Forelimb muscle (tissue), 1 donor: ENCODE measurements at regions not wholly inside any gene's neighbourhood (a gene's known extent, or its start where the extent isn't known, plus 50 kb on each side); places are given as distances from the start of the nearest gene placed in this dataset.
"Not testable (repeated sequence)": the region's sequence is repeated elsewhere in the genome, so short reads cannot be mapped to it uniquely, and the experiment has no call there.

ENCODE experiments used
- DNase-seq: peaks from one replicate; pipeline ENCODE4 v3.0.0-alpha.2; 2013; ENCODE audit warnings: low read depth

- DNase-seq: no peak
Measured at GRCh38 chr6:144768551-144769075, 483.5 kb downstream of the UTRN start.

- no peak for DNase-seq
Measured at GRCh38 chr6:144769142-144769541, 484.0 kb downstream of the UTRN start.

- no peak for DNase-seq
Measured at GRCh38 chr6:144776031-144776819, 491.1 kb downstream of the UTRN start.

- DNase-seq: no peak
Measured at GRCh38 chr6:144777249-144777648, 492.1 kb downstream of the UTRN start.

GRCh38 chr6:144778056-144778455 lies 492.9 kb downstream of the UTRN start:
- no peak for DNase-seq

GRCh38 chr6:144778773-144779492 lies 493.8 kb downstream of the UTRN start:
- DNase-seq: no peak

GRCh38 chr6:144781836-144782235 lies 496.7 kb downstream of the UTRN start:
- no peak for DNase-seq

GRCh38 chr6:144782634-144783033 lies 497.5 kb downstream of the UTRN start:
- no peak for DNase-seq

- no peak for DNase-seq
Measured at GRCh38 chr6:144785056-144785455, 499.9 kb downstream of the UTRN start.

GRCh38 chr6:144786825-144787224 lies 501.7 kb downstream of the UTRN start:
- DNase-seq: no peak

GRCh38 chr6:144793744-144794143 lies 508.6 kb downstream of the UTRN start:
- no peak for DNase-seq

- not testable (repeated sequence) for DNase-seq
Measured at GRCh38 chr6:144795022-144795421, 509.9 kb downstream of the UTRN start.

GRCh38 chr6:144796070-144796469 lies 510.9 kb downstream of the UTRN start:
- no peak for DNase-seq

- DNase-seq: no peak
Measured at GRCh38 chr6:144797881-144798589, 512.9 kb downstream of the UTRN start.

GRCh38 chr6:144804246-144804790 lies 519.2 kb downstream of the UTRN start:
- DNase-seq: no peak

GRCh38 chr6:144805049-144805448 lies 519.9 kb downstream of the UTRN start:
- DNase-seq: no peak

- DNase-seq: no peak
Measured at GRCh38 chr6:144806222-144806621, 521.1 kb downstream of the UTRN start.

GRCh38 chr6:144809120-144809519 lies 524.0 kb downstream of the UTRN start:
- DNase-seq: no peak

GRCh38 chr6:144809969-144810368 lies 524.8 kb downstream of the UTRN start:
- no peak for DNase-seq

- DNase-seq: no peak
Measured at GRCh38 chr6:144811140-144811539, 526.0 kb downstream of the UTRN start.

GRCh38 chr6:144816936-144817335 lies 531.8 kb downstream of the UTRN start:
- no peak for DNase-seq

GRCh38 chr6:144820270-144820669 lies 535.1 kb downstream of the UTRN start:
- DNase-seq: no peak
